IMR-90 (cell line): ENCODE measurements at regions not wholly inside any gene's neighbourhood (a gene's known extent, or its start where the extent isn't known, plus 50 kb on each side); places are given as distances from the start of the nearest gene placed in this dataset.

Experiments
- ATAC-seq: fragments of 200-7000 bp; cut with Tn5 transposase; 2 replicates; pipeline ENCODE4 v1.9.1; 2020; ENCODE audit warnings: low read depth, mild to moderate bottlenecking, moderate library complexity
- BruUV-seq: library from RNA; stranded (reverse); fragments of 400-500 nt; replicated peaks from 2 replicates; lab custom pipeline; 2021; lab: Mats Ljungman, UMichigan
- CTCF ChIA-PET: fragments of 300-600 bp; formaldehyde crosslinking; extraction: SDS; loops from one replicate; lab custom pipeline; 2021; ENCODE audit warnings: antibody characterized with exemption; lab: Yijun Ruan, JAX
- POLR2A ChIA-PET: fragments of 300-600 bp; sonication (Branson Sonifier 250); formaldehyde crosslinking; loops from one replicate; lab custom pipeline; 2022; ENCODE audit warnings: antibody characterized with exemption; ENCODE audit not compliant: unreplicated experiment; lab: Charles Lee
- DNase-seq: peaks from one replicate; pipeline ENCODE4 v3.0.0; 2013
- H2AFZ ChIP-seq: replicated peaks from 2 replicates; pipeline ENCODE3; 2013; ENCODE audit warnings: low read length, mild to moderate bottlenecking; ENCODE audit not compliant: poor library complexity
- H2AK5ac ChIP-seq: 2 replicates; pipeline ENCODE4 v1.6.1; 2013; ENCODE audit warnings: low read depth, low read length, inconsistent platforms
- H2AK9ac ChIP-seq: replicated peaks from 2 replicates; pipeline ENCODE3; 2013; ENCODE audit warnings: mild to moderate bottlenecking, low read depth, low read length, moderate library complexity; ENCODE audit not compliant: poor library complexity
- H2BK120ac ChIP-seq: 2 replicates; pipeline ENCODE4 v1.6.1; 2013; ENCODE audit warnings: low read depth, low read length, inconsistent platforms
- H2BK15ac ChIP-seq: 3 replicates; pipeline ENCODE4 v1.6.1; 2013; ENCODE audit warnings: low read depth, low read length, inconsistent platforms
- H2BK20ac ChIP-seq: 2 replicates; pipeline ENCODE4 v1.6.1; 2013; ENCODE audit warnings: low read depth, mild to moderate bottlenecking, inconsistent platforms, low read length, moderate library complexity
- H2BK5ac ChIP-seq: 2 replicates; pipeline ENCODE4 v1.6.1; 2013; ENCODE audit warnings: mild to moderate bottlenecking, low read depth, low read length, inconsistent platforms; ENCODE audit not compliant: poor library complexity, severe bottlenecking
- H3K14ac ChIP-seq: replicated peaks from 2 replicates; pipeline ENCODE4 v1.6.1; 2013; ENCODE audit warnings: low read depth, low read length, inconsistent platforms
- H3K18ac ChIP-seq: 2 replicates; pipeline ENCODE4 v1.6.1; 2013; ENCODE audit warnings: low read depth, low read length, control low read depth
- H3K23ac ChIP-seq: 2 replicates; pipeline ENCODE4 v1.6.1; 2013; ENCODE audit warnings: low read depth, low read length, inconsistent platforms
- H3K27ac ChIP-seq: 2 replicates; pipeline ENCODE4 v1.5.1; 2013; ENCODE audit warnings: mild to moderate bottlenecking, control low read depth, low read length; ENCODE audit not compliant: insufficient read depth
- H3K27me3 ChIP-seq: 2 replicates; pipeline ENCODE4 v1.6.1; 2013; ENCODE audit warnings: low read length; ENCODE audit not compliant: control insufficient read depth, insufficient read depth
- H3K36me3 ChIP-seq: 2 replicates; pipeline ENCODE4 v1.6.1; 2013; ENCODE audit warnings: low read length, mixed read lengths; ENCODE audit not compliant: control insufficient read depth, insufficient read depth
- H3K4ac ChIP-seq: 2 replicates; pipeline ENCODE4 v1.6.1; 2013; ENCODE audit warnings: low read depth, low read length, inconsistent platforms
- H3K4me1 ChIP-seq: 2 replicates; pipeline ENCODE4 v1.6.1; 2013; ENCODE audit warnings: low read length, mixed read lengths; ENCODE audit not compliant: control insufficient read depth, insufficient read depth
- H3K4me2 ChIP-seq: 2 replicates; pipeline ENCODE4 v1.6.1; 2013; ENCODE audit warnings: low read depth, mild to moderate bottlenecking, control low read depth, low read length, moderate library complexity
- H3K4me3 ChIP-seq: 2 replicates; pipeline ENCODE4 v1.5.1; 2013; ENCODE audit warnings: low read depth, mild to moderate bottlenecking, control low read depth, low read length, moderate library complexity; ENCODE audit not compliant: insufficient read depth
- H3K56ac ChIP-seq: 2 replicates; pipeline ENCODE4 v1.6.1; 2013; ENCODE audit warnings: low read length, inconsistent platforms; ENCODE audit not compliant: insufficient read depth; ENCODE audit errors: extremely low read depth
- H3K79me1 ChIP-seq, 2 experiments: 2 replicates each; pipeline ENCODE4 v1.6.1; 2013; ENCODE audit warnings: low read length in 2 of 2, inconsistent platforms in 1 of 2, low read depth in 1 of 2
- H3K9ac ChIP-seq: 2 replicates; pipeline ENCODE4 v1.6.1; 2013; ENCODE audit warnings: low read depth, low read length, control low read depth
- H3K9me1 ChIP-seq: 2 replicates; pipeline ENCODE4 v1.6.1; 2013; ENCODE audit warnings: low read length, inconsistent platforms; ENCODE audit not compliant: insufficient read depth
- H3K9me3 ChIP-seq: 2 replicates; pipeline ENCODE4 v1.6.1; 2013; ENCODE audit warnings: low read length; ENCODE audit not compliant: control insufficient read depth, insufficient read depth
- H4K20me1 ChIP-seq: 2 replicates; pipeline ENCODE4 v1.6.1; 2013; ENCODE audit warnings: low read length, inconsistent platforms; ENCODE audit not compliant: insufficient read depth
- H4K5ac ChIP-seq: 2 replicates; pipeline ENCODE4 v1.6.1; 2013; ENCODE audit warnings: mild to moderate bottlenecking, low read depth, low read length, control low read depth
- H4K8ac ChIP-seq, 2 experiments: 2 replicates each; pipeline ENCODE4 v1.6.1; 2013; ENCODE audit warnings: low read depth in 2 of 2, low read length in 2 of 2, control low read depth in 1 of 2, inconsistent platforms in 1 of 2
- H4K91ac ChIP-seq: 2 replicates; pipeline ENCODE4 v1.6.1; 2013; ENCODE audit warnings: low read depth, low read length, inconsistent platforms; ENCODE audit not compliant: insufficient read depth
- NFE2L2 ChIP-seq: fragments of 150-350 bp; IDR thresholded peaks from 2 replicates; pipeline ENCODE4 v1.6.1; 2016; ENCODE audit warnings: low read depth, mild to moderate bottlenecking, low read length
- RFX5 ChIP-seq: IDR thresholded peaks from 2 replicates; pipeline ENCODE4 v1.8.0; 2012; ENCODE audit warnings: low read depth, mild to moderate bottlenecking, low read length, moderate library complexity
- WGBS, 2 experiments: methylation state at CpG; one replicate each; pipeline versions ENCODE4 v1.1.5 to v1.1.7; 2013; ENCODE audit warnings: missing lambda C conversion rate in 2 of 2; ENCODE audit not compliant: insufficient read length in 1 of 2; ENCODE audit errors: extremely low coverage in 2 of 2; 5-methylcytosine and 5-hydroxymethylcytosine counted together
- dilution Hi-C: fragments of 300-500 bp; cut with HindIII; formaldehyde crosslinking; loops from one replicate; pipeline ENCODE4 v1.14.3; 2018; ENCODE audit warnings: low sequenced_read_pairs; ENCODE audit not compliant: unreplicated experiment
- in situ Hi-C: fragments of 300-500 bp; cut with MboI; formaldehyde crosslinking; loops from 3 replicates; pipeline ENCODE4 v1.14.3; 2019; ENCODE audit warnings: low sequenced_read_pairs, inconsistent platforms, mixed read lengths
- intact Hi-C: fragments of 100-400 bp; cut with micrococcal nuclease; formaldehyde crosslinking; loops from 2 replicates; pipeline ENCODE4 v1.10.0; 2022

DNA sequence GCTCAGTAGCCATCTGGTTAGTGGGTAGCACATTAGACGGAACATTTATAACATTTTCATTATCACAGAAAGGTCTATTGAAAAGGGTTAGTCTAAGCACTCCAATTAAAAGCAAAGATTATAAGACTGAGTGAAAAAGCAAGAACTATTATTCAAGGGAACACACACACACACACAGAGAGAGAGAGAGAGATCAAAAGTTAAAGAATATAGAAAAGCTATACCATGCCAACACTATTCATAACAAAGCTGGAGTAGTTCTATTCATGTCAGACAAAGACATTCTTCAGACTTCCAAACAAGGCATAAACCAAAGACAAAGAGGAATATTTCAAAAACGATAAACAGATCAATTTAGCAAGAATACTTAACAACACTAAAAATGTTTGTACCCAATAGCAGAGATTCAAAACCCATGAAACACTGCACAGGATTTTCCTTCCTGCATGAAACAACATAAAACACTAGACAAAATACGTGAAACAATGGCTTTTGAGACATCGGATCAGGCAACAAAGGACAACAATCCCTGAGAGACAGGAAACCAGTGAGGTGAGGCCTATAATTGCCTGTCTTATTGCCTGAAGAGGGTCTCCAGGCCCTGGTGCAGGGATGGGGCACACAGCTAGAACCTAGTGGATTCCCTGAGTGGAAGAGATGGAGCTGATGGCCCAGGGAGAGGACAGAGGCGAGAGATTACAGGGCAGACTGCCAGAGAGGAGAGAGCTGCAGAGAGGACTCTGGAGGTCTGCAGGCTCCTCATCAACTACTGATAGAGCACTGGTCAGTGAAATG, 83.6 kb upstream of the NPAS2 start:
- no peak for ATAC-seq
- ChIA-PET POLR2A (no interaction called here), CTCF (no interaction called here)
- no peak for TF ChIP-seq RFX5
- no peak for TF ChIP-seq NFE2L2
- no peak overlapping the region for H3K14ac ChIP-seq
- in situ Hi-C loops (no loop called here), dilution Hi-C loops (no loop called here), intact Hi-C loops (no loop called here)
- no peak overlapping the region for H2AFZ ChIP-seq
- no peak overlapping the region for H4K5ac ChIP-seq
- H3K9me3 ChIP-seq: no peaks in the 10 kb centered on the region
- H4K8ac ChIP-seq: no peak overlapping the region
- no peak for DNase-seq
- H3K4me3 ChIP-seq: no peak overlapping the region
- H3K79me1 ChIP-seq: no peaks in the 10 kb centered on the region
- H3K4ac ChIP-seq: no peak overlapping the region
- H3K18ac ChIP-seq: no peak overlapping the region
- no peak overlapping the region for H3K4me2 ChIP-seq
- H4K20me1 ChIP-seq: no peaks in the 10 kb centered on the region
- no peak overlapping the region for H2BK5ac ChIP-seq
- peaks cover 12% of the 10 kb centered on the region for H3K4me1 ChIP-seq
- H3K27me3 ChIP-seq: no peaks in the 10 kb centered on the region
- H2AK9ac ChIP-seq: no peak overlapping the region
- H2BK15ac ChIP-seq: 0 out of 3 replicates have a peak overlapping the region, but pooled peaks have one; percentile 32
- peak overlapping the region; percentile 64; the same call in 1 of the 2 replicates for H2AK5ac ChIP-seq
- 80% methylated on average over 1 of the region's 5 CpGs; no CpG with 5 or more reads in 1 of the 2 experiments for WGBS, 2 experiments
- no peak overlapping the region for H3K27ac ChIP-seq
- H3K23ac ChIP-seq: no peak overlapping the region
- peaks cover 12% of the 10 kb centered on the region for H3K9me1 ChIP-seq
- H2BK120ac ChIP-seq: 0 out of 2 replicates have a peak overlapping the region, but pooled peaks have one; percentile 7
- no peak overlapping the region for H3K56ac ChIP-seq
- BruUV-seq: no TSS peak
- no peak overlapping the region for H4K91ac ChIP-seq
- no peaks in the 10 kb centered on the region for H3K36me3 ChIP-seq
- H3K9ac ChIP-seq: no peak overlapping the region
- H2BK20ac ChIP-seq: no peak overlapping the region
